Gastroesophageal sphincter (tissue), 4 donors: ENCODE measurements at regions not wholly inside any gene's neighbourhood (a gene's known extent, or its start where the extent isn't known, plus 50 kb on each side); places are given as distances from the start of the nearest gene placed in this dataset.

ENCODE experiments used
- ATAC-seq: fragments of 150-250 bp; one replicate; pipeline ENCODE4 v1.9.1; 2016; ENCODE audit warnings: mild to moderate bottlenecking, moderate library complexity
- H3K27ac ChIP-seq, 4 donors: fragments of 200-600 bp; sonication (generic) in 3 of 4; 1 replicate in 3 of 4; 2 replicates in 1 of 4; pipeline ENCODE4 v1.5.1; 2016 to 2019
- H3K27me3 ChIP-seq: fragments of 200-600 bp; sonication (generic); one replicate; pipeline ENCODE4 v1.5.1; 2019
- H3K36me3 ChIP-seq, 2 donors: fragments of 200-600 bp; sonication (generic); one replicate each; pipeline ENCODE4 v1.5.1; 2019; ENCODE audit warnings: control low read depth in 1 of 2
- H3K4me1 ChIP-seq, 3 donors: fragments of 200-600 bp; sonication (generic); 1 replicate in 2 of 3; 2 replicates in 1 of 3; pipeline ENCODE4 v1.5.1; 2016 to 2019; ENCODE audit warnings: control low read depth in 2 of 3
- H3K4me3 ChIP-seq, 2 donors: fragments of 200-600 bp; sonication (generic); one replicate each; pipeline ENCODE4 v1.5.1; 2019; ENCODE audit warnings: mild to moderate bottlenecking in 1 of 2, moderate library complexity in 1 of 2
- H3K9me3 ChIP-seq, 3 donors: fragments of 200-600 bp; sonication (generic); one replicate each; pipeline ENCODE4 v1.5.1; 2017 to 2019; ENCODE audit warnings: control low read depth in 2 of 3
- CTCF ChIP-seq, 4 experiments: fragments of 200-600 bp in 2 of 4; fragments of 450-650 bp in 2 of 4; sonication (generic) in 1 of 4; IDR thresholded peaks; one replicate each; pipeline ENCODE4 v1.5.1; 2017 to 2019; ENCODE audit warnings: antibody characterized with exemption in 4 of 4, mild to moderate bottlenecking in 2 of 4, moderate library complexity in 2 of 4
- EP300 ChIP-seq: sonication (generic); formaldehyde crosslinking; IDR thresholded peaks from one replicate; pipeline ENCODE4 v1.6.1; 2017; ENCODE audit warnings: antibody characterized with exemption, mild to moderate bottlenecking
- POLR2A ChIP-seq, 2 donors: fragments of 450-650 bp; IDR thresholded peaks; one replicate each; pipeline ENCODE4 v1.6.1; 2017; ENCODE audit warnings: antibody characterized with exemption in 2 of 2, mild to moderate bottlenecking in 2 of 2, moderate library complexity in 1 of 2
- POLR2AphosphoS5 ChIP-seq: sonication (generic); formaldehyde crosslinking; IDR thresholded peaks from one replicate; pipeline ENCODE4 v1.6.1; 2017; ENCODE audit warnings: antibody characterized with exemption
- WGBS, 2 donors: methylation state at CpG; one replicate each; pipeline ENCODE4 v1.1.5; 2018; ENCODE audit warnings: low coverage in 1 of 2; 5-methylcytosine and 5-hydroxymethylcytosine counted together
- small RNA-seq, 4 donors: library from RNA; depleted of rRNA; stranded (forward); fragments of <200 nt; gene quantifications; one replicate each; pipeline ENCODE3, GENCODE V24; 2016

- peak; percentile 39 for ATAC-seq
- no peak for TF ChIP-seq POLR2A (IDR thresholded peaks at IDR 0.05)
- no peak for TF ChIP-seq POLR2AphosphoS5
- no peak for TF ChIP-seq CTCF (IDR thresholded peaks at IDR 0.05)
- no peak for TF ChIP-seq EP300
- no peaks in the 10 kb centered on the region for H3K36me3 ChIP-seq
- no peak overlapping the region for H3K4me3 ChIP-seq
- peaks cover 0 to 27% (median 0%) of the 10 kb centered on the region in 3 donors for H3K9me3 ChIP-seq
- H3K27me3 ChIP-seq, result no peaks in the 10 kb centered on the region
- peaks cover 0 to 14% (median 0%) of the 10 kb centered on the region in 3 donors for H3K4me1 ChIP-seq
- H3K27ac ChIP-seq, result peak overlapping the region in 1 of 4 donors; percentile 28
- WGBS, 2 donors, result 54 to 82% methylated on average over 7 to 10 of the region's 11 CpGs
These were observed 53.3 kb upstream of the TRIB2 start for GRCh38 chr2:12663306-12664037.

GRCh38 chr2:12665334-12665733, 51.4 kb upstream of the TRIB2 start:
- Histone ChIP-seq H3K36me3 (no peaks in the 10 kb centered on the region), H3K9me3 (peaks cover 0 to 27% (median 0%) of the 10 kb centered on the region in 3 donors), H3K27ac (no peak overlapping the region), H3K4me3 (no peak overlapping the region), H3K27me3 (no peaks in the 10 kb centered on the region), H3K4me1 (peaks cover 0 to 14% (median 0%) of the 10 kb centered on the region in 3 donors)
- ATAC-seq, result peak; percentile 50
- TF ChIP-seq CTCF (IDR thresholded peaks at IDR 0.05), result no peak
- peak; percentile 22 for TF ChIP-seq POLR2AphosphoS5
- no peak for TF ChIP-seq POLR2A (IDR thresholded peaks at IDR 0.05)

GRCh38 chr2:12666445-12666844, 50.3 kb upstream of the TRIB2 start:
- Histone ChIP-seq H3K27ac (no peak overlapping the region), H3K36me3 (no peaks in the 10 kb centered on the region), H3K9me3 (peaks cover 0 to 27% (median 0%) of the 10 kb centered on the region in 3 donors), H3K4me1 (peaks cover 0 to 14% (median 0%) of the 10 kb centered on the region in 3 donors), H3K27me3 (no peaks in the 10 kb centered on the region), H3K4me3 (no peak overlapping the region)
- no peak for ATAC-seq
- no peak for TF ChIP-seq POLR2AphosphoS5
- no peak for TF ChIP-seq POLR2A (IDR thresholded peaks at IDR 0.05)
- no peak for TF ChIP-seq CTCF (IDR thresholded peaks at IDR 0.05)
- TF ChIP-seq EP300, result no peak

Small RNA genes lying in the stretch of these regions (small RNA-seq; reads per million reads assigned to genes)
- gene MIR3681 (0 to 0.12 (median 0) reads per million in 4 donors), gene RF00093 (0 reads per million in 4 donors), gene RNU6-843P (0 reads per million in 4 donors)
